Mesenteric fat pad (tissue), 1 donor: ENCODE measurements at regions not wholly inside any gene's neighbourhood (a gene's known extent, or its start where the extent isn't known, plus 50 kb on each side); places are given as distances from the start of the nearest gene placed in this dataset.
A peak's percentile ranks its signal among the peaks of the same experiment; 100 is the strongest.

Experiments
- DNase-seq: peaks from one replicate; pipeline ENCODE4 v3.0.0-alpha.2; 2020; ENCODE audit warnings: low spot score
- donor health status: DM: yes; HTN: yes; CAD: no.

DNA sequence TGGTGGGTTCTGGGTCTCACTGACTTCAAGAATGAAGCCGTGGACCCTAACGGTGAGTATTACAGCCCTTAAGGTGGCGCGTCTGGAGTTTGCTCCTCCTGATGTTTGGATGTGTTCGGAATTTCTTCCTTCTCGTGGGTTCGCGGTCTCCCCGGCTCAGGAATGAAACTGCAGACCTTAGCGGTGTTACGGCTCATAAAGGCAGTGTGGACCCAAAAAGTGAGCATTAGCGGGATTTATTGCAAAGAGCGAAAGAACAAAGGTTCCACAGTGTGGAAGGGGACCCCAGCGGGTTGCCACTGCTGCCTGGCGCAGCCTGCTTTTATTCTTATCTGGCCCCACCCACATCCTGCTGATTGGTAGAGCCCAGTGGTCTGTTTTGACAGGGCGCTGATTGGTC is 420.5 kb upstream of the BCHE start:
- DNase-seq: peak; percentile 24

DNA sequence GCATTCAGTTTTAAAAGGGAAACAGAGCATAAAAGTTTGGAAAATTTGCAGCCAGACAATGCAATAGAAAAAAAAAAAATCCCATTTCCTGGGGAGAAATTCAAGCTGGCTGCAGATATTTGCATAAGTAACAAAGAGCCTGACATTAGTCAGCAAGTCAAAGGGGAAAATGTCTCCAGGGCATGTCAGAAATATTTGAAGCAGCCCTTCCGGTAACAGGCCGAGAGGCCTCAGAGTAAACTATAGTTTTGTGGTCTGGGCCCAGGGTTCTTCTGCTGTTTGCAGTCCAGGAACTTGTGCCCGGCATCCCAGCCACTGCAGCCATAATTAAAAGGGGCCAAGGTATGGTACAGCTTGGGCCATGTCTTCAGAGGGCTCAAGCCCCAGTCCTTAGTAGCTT is 411.6 kb upstream of the BCHE start:
- DNase-seq: no peak

DNA sequence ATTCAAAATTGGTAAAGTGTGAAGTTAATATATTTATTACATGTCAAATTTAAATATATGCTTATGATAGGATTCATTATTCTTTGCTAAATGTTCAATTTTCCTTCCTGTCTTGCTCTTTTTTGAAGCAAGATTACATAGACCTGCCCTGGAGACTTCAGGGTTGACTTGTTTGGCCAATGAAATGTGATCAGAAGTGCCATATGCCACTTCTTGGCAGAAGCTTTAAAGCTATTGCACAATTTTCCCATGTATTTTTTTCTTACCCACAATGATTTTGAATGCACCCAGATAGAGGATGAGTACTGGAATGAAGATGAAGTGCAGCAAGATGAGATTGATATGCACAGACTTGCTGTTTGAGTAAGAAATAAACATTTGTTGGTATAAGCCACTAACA is 406.3 kb upstream of the BCHE start:
- no peak for DNase-seq

DNA sequence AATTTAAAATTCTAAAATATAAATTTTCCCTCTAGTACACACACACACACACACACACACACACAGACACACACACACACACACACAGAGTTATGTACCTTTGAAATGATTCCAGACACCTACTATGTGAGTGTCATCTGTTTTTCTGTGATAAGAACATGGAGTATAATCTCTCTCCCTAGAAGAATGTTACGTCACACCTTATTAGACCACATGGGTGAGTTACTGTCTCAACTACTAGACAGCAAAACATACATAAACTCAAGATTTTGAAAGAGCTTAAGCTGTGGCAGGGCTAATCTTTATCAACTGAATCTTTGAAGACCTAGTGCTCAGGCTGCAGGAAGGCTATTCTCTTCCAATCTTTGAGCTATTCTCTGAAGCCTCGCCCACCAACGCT is 385.9 kb upstream of the BCHE start:
- DNase-seq: no peak

DNA sequence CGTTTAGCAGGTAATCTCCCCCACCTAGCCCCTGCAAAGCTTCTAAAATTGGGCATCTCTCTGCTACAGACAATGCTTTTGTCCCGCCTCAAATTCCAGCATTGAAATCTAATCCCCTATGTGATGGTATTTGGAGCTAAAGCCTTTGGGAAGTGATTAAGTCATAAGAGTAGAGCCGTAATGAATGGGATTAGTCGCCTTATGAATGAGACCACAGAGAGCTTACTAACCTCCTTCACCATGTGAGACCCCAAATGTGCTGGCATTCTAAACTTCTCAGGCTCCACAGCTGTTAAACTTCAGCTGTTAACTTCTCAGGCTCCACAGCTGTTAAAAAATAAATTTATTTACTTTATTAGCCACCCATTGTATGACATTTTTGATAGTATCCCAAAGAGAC is 374.2 kb upstream of the BCHE start:
- no peak for DNase-seq

DNA sequence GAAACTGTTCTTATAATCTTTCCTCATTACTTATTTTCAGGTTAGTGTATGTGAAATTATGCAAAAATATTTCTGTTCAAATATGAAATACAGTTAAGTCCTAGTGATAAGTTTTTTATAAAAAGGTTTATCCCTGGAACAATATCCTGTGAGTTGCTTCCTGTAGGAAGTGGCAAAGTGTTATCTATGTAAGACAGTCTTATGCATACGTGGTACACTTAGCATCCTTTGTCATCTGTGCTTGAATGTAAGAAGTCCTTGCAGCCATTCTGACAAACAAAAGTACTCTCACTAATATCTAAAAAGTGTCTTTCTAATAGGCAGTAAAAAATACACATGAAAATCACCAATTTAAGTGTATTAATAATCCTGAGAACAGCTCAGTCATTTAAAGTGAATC is 372.5 kb upstream of the BCHE start:
- no peak for DNase-seq

DNA sequence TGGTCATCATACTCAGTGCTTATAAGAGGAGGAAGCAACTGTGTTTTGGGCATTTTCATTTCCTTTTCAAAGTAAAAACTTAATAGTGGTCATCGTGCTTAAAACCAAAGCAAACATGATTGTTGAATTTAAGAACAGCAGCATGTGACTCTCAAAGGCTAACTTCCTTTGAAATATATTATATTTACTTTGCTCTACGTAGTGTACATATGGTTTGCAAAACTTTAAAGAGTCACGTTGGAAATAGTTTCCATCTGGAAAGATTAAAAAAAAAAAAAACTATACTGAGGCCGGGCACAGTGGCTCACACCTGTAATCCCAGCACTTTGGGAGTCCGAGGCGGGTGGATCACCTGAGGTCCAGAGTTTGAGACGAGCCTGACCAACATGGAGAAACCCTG is 367.9 kb upstream of the BCHE start:
- no peak for DNase-seq

DNA sequence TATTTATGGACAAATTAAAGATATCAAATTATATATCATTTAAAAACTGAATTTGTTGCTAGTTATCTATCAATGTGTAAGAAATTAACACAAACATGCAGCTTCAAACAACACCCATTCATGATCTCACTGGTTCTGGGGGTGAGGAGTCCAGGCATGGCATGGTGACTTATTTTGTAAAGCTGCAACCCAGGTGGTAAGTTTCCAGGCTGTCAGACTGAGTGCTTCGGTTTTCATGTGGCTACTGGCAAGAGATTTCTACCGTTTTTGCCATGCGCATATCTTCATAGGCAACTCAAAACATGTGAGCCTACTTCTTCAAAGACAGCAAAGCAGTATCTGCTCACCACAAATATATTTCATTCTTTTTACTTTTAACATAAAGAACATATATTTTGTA is 364.3 kb upstream of the BCHE start:
- no peak for DNase-seq

DNA sequence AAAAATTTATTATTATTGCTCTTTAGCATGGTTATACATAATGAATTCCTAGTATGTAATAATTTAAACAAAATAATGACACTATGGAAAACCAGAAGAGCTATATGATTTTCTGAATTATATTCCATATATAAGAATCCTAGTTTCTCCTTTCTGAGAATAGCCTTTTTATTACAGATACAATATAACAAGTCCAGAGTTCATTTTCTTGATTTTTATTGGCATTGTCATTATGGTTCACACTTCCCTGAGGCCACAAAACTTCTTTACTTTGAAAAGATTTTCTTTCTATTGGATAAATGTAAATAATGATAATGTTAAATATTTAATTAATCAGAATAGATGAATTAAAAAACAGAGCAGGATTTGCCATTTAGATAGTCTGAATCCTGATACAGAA is 362.3 kb upstream of the BCHE start:
- no peak for DNase-seq

DNA sequence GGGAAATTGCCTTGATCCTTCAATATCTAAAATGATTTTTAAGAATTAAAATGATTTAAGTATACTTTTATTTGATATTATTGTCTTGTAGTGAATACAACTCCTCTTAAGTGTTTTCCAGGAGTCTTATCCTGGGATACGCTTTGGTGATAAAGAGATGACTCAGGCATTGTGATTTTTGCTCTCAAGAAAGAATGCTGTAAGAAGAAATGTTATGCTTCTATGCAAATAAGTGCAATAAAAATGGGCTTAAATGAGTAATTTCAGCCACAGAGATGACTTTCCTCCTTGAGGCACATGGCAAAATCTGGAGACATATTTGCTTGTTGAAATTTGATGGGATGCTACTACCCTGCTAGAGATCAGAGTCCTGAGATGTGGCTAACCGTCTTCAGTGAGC is 358.6 kb upstream of the BCHE start:
- no peak for DNase-seq

DNA sequence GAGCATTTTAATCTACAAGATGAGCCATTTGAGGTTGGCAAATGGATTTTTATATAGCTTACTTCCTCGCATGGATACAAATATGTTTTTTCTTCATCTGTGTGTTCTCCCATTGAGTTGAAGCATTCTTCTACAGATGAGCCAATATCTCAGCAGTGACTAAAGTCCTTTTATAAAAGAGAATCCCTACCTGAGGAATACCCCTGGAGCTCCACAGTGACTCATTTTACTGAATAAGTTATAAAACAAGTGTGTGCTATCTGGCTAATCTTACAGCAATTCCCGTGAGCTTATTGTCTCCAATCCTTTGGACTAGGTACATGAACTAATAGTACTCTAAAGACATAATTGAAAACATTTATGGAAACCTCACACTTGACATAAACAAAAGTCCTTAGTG is 354.2 kb upstream of the BCHE start:
- no peak for DNase-seq

DNA sequence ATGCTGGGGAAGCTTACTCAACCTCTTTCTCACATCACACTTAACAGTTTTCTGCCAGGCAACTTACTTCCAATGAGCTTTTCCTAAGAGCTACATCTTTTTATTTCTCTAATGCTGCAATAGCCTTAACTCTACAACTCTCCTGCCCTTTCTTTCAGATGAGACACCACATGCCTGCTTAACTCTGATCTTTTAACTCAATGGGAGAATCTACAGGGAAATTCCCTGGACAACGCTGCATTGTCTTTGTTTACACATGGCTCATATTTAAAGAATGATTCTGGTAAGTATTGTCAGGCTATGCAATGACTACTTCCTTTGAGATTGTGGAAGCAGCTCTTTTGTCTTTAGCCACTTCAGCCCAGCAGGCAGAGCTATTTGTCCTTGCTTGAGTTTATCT is 353.1 kb upstream of the BCHE start:
- DNase-seq: no peak

DNA sequence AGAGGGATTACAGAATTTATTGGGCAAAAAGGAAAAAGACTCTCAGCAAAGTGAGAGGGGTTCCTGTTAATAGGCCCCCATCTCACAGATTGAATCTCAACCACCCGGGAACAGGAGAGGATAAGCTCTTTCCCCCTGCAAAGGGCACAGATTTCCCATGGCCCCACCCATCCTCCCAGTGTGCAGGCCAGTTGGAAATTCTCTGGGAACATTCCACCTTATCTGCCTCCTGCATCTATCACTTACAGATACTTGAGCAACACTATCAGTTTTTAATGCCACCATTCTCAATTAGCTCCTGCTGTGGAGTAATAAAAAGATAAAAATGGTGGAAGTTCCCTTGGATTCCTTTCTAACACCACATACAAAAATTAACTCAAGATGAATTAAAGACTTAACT is 350.0 kb upstream of the BCHE start:
- DNase-seq: no peak

DNA sequence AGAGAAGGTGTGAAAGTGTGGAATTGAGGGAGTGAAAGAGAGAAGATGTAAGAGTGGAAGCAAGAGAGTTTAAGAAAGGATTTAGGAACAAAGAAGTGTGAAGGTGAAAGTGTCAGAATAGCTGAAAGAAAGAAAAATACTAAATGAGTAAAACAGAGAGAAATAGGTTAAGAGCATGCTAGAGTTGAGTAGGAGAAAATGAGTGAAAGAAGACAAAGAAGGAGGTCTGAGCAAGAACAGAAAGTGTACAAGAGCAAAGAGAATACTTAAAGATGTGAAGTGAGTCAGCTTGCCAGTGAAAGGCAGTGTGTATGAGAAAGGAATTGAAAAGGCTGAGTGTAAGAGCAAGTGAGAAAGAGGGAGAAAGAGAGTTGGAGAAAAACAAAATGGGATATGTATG is 348.8 kb upstream of the BCHE start:
- no peak for DNase-seq

DNA sequence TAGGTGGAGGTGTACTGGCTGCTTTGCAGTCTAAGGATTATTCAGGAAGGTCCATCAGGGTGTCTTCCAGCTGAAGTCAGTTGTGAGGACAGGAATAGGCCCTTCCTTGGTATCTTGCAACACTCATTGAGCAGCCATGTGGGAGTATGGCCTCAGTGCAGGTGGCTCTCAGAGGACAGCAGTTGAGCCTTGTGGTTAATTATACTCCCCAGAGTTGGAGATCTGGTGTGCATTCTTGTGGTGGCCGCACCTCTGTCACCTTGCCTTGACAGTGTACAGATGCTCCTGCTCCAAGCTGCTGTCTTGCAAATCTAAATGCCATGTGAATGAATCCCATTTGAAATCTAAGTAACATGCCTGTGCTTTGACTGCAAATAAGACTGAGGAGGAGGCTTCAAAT is 339.9 kb upstream of the BCHE start:
- DNase-seq: no peak

DNA sequence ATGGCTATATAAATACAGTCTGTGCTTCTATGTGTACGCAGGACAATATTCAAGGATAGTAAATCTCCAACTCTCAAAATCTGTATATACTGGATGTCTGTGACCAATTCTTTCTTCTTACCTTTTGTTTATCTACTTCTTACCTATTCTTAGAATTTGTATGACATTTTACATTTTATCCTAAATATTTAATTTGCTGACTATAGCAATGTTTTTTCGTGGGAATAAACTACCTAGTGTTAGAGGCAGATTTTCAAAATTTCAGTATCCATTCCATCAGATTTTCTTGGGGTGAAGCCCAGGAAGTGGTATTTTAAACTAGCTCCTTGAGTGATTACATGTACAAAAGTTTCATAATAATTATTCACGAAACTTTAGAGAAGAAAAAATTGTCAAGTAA is 334.5 kb upstream of the BCHE start:
- DNase-seq: no peak

DNA sequence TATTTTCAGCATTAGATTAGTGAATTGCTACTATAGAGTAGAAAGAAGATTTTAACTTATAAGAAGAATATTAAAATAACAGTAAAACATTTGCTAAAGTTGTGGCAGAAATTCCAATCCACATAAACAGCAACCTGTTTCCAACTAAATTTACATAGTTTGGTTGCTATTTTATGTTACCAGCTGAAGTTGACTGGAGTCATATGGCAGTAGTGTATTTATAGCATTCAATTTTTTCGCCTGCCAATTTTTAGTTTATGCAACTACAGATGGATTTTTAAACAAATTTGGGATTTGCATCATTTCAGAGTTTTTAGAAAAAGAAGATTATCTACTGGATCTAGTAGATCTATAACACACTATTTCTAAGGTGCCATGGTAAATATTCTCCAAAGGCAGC is 332.5 kb upstream of the BCHE start:
- no peak for DNase-seq

DNA sequence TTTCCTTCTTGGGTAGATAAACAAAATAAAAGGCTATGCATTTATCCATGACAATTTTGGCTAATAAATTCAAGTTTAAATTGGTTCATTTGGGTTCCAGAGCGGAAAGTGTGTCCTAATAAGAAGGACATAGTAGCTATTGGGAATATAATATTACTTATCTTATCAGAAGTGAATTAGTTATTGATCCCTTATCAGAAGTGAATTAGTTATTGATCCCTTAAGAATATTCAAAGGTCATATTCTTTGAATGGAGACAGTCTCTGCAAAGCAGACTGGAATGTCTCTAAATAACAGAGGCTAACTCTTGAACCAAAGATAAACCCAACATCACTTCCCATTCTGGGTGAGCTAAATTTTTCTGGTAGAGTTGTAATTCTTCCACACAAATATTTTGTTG is 290.7 kb upstream of the BCHE start:
- no peak for DNase-seq

DNA sequence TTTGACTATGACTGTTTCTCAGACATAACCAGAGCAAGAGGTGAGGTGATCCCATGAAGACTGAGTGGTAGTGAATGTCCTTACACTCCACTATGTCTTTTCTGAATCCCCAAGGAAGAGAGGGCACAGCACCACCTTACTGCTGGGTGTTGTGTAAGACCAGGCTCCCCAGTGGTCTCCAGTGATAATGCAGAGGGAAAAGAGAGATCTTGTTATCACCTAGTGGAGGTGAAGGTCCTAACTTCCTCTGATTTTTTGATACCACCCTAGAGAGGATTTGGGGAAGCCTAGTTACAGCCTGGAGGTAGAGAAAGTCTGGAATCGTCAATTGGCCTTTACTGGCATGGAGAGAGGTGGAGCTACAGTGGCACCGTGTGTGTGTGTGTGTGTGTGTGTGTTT is 288.0 kb upstream of the BCHE start:
- no peak for DNase-seq

DNA sequence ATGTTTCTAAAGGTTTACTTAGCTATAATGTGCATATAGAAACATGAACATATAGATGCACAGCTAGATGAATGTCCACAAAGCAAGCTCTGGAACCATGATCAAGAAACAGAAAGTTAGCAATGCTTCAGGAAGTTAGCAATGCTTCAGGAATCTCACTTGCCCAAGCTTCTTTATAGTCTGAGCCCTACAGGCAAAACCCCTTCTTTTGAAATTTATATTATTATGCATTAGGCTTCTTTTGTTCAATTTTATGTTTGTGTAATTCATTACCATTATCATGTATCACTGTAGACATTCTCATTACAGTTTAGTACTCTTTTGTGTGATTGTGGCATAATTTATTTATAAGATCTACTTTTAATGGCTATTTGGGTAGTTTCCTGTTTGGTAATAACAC is 286.4 kb upstream of the BCHE start:
- no peak for DNase-seq

DNA sequence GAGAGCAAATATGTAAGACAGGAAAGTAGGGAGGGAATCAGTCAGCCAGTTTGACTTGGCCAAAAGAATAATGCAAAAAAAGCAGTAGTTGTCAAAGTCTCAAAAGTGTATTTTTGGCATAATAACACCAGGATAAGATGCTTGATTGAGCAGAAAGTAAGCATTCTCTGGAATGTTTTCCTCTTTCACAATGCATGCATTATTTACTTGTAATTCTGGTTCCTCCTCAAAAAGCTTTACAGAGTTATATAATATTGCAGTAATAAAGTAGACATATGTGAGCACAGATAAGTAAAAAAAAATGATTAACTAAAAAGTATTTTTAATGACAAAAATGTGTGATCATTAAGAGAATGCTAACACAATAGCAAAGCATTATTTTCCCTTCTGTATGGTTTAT is 285.9 kb upstream of the BCHE start:
- DNase-seq: no peak

DNA sequence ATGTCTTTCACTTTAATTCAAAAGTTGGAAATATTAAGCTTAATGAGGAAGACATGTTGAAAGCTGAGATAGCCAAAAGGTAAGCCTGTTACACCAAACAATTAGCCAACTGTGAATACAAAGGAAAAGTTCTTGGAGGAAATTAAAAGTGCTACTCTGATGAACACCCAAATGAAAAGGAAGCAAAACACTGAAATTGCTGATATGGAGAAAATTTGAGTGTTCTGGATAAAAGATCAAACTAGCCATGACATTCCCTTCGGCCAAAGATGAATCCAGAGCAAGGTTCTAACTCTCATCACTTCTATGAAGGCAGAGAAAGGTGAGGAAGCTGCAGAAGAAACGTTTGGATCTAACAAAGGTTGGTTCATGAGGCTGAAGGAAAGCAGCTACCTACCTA is 280.8 kb upstream of the BCHE start:
- DNase-seq: no peak

DNA sequence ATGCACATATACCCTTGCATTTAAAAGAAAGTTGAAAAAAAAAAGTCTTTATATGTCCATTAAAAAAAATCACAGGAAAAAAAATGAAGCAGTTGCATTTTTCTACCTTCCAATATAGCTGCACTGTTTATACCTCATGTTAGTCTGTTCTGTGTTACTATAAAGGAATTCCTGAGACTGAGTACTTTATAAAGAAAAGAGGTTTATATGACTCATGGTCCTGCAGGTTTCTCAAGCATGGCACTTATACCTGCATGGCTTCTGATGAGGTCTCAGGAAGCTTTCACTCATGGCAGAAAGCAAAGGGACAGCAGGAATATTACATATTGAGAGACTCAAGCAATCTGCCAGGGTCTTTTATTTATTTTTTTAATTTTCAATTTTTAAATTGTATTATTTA is 277.2 kb upstream of the BCHE start:
- DNase-seq: no peak

DNA sequence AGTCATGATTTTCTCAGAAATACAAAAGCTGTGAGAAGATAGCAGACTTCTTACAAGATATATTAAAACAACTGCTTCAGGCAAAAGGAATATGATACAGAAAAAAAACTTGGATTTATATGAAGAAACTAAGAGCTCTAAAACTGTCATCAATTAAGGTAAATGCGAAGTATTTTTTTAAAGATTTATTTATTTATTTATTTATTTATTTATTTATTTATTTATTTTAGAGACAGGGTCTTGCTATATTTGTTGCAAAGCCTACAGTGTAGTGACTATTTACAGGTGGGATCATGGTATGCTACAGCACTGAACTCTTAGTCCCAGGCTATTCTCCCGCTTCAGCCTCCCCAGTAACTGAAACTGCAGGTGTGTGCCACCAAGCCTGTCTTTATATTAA is 274.3 kb upstream of the BCHE start:
- no peak for DNase-seq

DNA sequence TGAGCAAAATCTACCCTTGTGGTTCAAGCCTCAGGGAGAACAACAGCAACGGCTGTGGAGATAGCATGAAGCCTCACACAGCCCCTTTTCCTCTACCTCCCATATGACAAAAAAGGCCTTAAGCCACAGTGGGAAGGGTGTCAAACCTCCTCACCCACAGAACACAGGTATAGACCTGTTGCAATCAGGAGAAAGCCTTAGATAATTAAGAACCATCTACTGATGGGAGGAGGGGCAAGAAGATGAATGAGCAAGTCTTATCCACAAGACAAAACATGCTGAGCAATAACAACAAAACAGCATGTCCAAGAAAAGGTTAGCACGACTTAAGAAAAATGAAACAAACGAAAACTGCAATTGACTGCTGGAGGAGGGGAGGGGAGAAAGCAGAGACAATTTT is 272.9 kb upstream of the BCHE start:
- DNase-seq: no peak
